GM19023 (cell line): ENCODE measurements at regions not wholly inside any gene's neighbourhood (a gene's known extent, or its start where the extent isn't known, plus 50 kb on each side); places are given as distances from the start of the nearest gene placed in this dataset.
A peak's percentile ranks its signal among the peaks of the same experiment; 100 is the strongest.
"Not testable (repeated sequence)": the region's sequence is repeated elsewhere in the genome, so short reads cannot be mapped to it uniquely, and the experiment has no call there.

ENCODE experiments used
- ATAC-seq: cut with Tn5 transposase; IDR thresholded peaks from one replicate; pipeline ENCODE4 v1.9.1; 2021; ENCODE audit warnings: mild to moderate bottlenecking, moderate library complexity; ENCODE audit not compliant: unreplicated experiment

DNA sequence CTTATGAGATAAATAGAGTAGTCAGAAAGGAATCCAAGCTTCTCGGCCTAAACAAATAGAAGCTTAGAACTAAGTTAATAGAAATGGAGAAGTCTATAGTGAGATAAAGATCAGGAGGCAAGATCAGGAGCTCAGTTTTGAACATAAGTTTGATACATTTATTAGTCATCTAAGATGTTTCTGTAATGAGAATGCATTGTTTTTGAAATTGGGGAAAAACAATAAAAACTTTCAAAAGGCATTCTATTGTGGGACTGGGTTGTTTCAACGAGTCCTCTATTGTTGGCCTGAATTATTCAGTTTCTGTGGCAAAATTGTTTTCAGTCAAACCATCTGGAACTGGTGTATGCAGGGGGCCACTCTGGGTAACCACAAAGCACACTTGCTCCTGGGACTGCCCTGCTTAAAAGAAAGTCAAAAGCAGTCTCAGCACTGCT, 181.0 kb upstream of the CLINT1 start:
- peak; percentile 90 for ATAC-seq

DNA sequence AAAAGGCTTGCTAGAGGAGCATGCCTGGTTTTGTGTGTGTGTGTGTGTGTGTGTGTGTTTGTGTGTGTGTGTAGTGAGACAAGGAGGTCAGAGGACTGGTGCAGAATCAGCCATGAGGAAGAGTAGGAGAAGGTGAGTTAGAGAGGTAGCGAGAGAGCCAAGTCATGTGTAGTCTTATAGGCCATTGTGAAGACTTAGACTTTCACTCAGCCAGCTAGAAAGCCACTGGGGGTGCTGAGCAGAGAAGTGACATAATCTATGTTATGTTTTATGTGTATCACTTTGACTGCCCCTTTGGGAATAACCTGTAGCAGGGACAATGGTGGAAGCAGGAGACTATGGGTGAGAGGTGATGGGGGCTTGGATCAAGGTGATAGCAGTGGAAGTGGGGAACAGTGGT, 180.5 kb upstream of the CLINT1 start:
- peak; percentile 32 for ATAC-seq

DNA sequence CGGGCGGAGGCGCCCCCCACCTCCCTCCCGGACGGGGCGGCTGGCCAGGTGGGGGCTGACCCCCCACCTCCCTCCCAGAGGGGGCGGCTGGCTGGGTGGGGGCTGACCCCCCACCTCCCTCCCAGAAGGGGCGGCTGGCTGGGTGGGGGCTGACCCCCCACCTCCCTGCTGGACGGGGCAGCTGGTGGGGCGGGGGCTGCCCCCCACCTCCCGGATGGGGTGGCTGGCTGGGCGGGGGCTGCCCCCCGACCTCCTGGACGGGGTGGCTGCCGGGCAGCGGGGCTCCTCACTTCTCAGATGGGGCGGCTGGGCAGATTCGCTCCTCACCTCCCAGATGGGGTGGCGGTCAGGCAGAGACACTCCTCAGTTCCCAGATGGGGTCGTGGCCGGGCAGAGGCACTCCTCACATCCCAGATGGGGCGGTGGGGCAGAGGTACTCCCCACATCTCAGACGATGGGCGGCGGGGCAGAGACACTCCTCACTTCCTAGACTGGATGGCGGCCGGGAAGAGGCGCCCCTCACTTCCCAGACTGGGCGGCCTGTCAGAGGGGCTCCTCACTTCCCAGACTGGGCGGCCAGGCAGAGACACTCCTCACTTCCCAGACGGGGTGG, 178.1 kb upstream of the CLINT1 start:
- ATAC-seq: not testable (repeated sequence)

DNA sequence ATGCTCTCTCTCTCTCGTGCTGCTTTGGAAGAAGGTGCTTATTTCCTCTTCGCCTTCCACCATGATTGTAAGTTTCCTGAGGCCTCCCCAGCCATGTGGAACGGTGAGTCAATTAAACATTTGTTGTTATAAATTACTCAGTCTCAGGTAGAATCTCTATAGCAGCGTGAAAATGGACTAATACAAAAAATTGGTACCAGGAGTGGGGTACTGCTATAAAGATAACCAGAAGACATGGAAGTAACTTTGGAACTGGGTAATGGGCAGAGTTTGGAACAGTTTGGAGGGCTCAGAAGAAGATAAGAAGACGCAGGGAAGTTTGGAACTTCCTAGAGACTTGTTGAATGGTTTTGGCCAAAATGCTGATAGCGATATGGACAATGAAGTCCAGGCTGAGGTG, 175.6 kb upstream of the CLINT1 start:
- ATAC-seq: not testable (repeated sequence)

DNA sequence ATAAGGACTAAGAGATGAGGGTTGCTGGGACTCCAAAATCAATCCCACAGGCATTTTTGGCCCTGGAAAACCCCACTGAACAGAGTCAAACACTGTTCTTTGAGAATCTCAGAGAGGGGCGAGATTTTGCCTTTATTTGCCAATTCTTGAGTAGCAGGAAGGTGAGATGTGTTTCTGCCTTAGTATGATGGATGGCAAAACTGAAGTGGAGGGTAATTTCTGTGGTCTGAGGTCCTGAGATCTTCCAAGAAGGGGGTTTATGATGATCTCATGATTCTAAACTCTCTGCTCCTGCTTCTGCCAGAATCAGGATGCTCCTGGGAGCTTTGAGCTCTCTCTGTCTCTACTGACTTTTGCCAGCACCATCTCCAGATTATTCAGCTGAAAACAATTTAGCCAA, 174.8 kb upstream of the CLINT1 start:
- ATAC-seq: no peak

DNA sequence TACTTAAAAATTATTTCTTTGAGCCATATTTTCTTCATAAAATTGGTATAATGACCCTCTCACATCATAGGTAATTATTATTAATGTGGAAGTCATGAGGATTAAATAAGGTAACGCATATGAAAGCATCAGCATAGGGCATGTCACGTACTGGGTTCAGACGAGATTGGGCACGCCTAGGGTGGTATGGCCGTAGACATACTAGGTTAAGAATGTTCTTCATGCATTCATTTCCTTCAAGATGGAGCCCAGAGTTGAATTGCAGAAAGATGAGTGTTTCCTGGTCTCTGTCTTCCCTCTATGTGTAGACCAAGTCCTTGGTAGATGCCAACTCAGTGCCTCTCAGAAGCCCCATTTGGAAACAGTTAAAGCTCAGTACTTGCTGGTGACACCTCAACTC, 174.1 kb upstream of the CLINT1 start:
- no peak for ATAC-seq

DNA sequence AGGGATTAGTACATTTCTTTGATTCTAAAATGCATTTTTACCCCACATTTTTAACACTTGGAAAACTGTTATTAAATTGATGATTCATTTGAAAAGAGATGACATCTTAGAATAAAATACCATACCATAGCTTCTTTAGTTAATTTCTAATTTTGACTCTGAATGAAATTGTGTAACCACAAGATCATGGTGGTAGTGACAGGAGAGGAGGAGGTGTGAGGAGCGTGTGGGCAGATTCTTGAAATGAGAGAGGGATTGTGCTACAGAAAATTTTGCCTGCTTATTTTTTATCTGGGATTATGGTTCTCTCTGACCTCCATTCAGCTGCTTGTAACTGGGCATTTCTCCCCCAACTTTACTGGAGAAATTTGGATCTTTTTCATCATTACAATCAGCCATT, 173.3 kb upstream of the CLINT1 start:
- no peak for ATAC-seq

DNA sequence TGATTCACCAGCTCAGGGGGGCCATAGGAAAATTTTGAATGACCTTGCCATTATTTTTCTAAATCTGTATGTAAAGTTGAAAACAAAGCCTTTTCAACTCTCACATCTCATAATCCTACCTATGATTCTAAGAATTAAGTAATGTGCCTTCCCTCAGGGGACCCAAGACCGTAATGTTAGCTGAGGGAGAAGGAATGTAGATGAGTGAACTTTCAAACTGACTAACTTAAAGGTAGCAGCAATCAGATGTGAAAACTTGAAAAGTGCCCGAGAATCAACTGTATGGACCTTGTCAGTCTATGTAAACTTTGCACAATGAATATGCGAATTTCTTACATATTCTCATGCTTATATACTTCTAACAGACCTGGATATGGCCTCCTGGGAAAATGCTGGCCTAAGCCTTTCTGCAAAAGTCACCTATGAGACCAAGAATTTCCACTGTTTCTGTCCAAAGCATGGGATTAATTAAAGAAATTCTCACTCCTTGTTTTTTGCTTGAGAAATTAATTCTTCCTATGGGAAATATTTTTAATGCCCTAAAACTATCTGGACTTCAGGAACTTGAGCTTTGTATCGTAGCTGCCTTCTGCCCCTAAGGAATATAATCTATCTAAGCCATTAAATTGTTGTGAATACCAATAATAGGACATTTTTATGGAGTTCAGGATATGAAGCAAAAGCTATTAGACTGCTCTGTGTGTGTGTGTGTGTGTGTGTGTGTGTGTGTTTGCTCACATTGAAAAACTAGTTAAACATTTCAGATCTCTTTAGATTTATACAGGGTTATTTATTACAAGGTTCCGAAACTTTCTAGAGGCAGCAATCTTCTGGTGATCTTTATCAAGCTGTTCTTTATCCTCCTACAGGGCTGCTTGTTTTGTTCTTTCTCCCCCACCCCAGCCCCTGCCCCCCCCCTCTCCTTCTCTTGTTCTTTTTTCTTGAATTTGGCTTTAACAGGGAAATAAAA, 169.1 kb upstream of the CLINT1 start:
- ATAC-seq: no peak

DNA sequence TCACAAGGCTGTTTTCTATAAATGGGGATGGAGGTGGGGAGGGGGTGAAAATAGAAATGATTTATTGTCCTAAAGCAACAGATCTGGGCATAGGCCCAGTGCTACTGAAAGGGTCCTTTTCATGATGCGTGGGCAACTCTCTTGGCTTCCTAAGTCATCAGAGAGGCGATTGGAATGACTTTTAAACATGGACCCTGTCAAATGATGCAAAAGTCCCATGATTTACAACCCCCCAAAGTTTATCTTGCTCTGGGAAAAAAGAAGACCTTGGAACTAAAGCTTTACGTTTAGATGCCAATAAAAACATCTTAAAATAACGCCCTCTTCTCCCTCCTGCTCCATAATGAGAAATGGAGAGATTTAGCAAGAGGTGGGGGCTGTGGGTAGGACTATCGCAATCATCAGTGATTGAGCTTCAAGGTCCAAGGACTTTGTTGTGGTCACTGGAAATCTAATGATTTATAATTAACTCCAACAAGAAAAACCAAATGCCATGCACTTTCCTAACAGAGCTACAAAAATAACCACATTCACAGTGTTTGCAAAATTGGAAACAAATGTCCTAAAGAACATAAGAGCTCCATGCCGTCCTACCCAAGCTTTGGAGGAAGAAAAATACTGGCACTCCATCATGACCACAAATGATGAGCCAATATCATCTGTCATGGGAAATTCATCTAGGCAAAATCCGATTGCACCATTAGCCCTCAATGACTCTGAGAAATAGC, 167.5 kb upstream of the CLINT1 start:
- ATAC-seq: no peak

DNA sequence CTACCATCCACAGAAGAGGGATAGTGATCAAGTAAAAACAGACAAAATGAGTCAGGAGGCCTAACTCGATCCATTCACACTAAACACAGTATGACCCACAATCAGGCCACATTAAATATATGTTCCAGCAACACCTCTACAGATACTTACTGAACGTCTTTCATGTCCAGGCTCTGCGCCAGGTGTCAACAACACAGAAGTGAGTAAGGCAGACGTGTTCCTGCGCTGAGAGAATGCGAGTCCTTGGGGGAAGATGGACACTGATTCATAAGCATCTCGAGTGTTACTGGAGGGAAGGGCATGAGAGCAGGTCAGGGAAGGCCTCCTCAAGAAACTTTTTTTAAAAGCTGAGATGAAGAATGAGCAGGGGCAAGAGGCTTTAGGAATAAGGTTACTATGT, 164.3 kb upstream of the CLINT1 start:
- ATAC-seq: no peak

DNA sequence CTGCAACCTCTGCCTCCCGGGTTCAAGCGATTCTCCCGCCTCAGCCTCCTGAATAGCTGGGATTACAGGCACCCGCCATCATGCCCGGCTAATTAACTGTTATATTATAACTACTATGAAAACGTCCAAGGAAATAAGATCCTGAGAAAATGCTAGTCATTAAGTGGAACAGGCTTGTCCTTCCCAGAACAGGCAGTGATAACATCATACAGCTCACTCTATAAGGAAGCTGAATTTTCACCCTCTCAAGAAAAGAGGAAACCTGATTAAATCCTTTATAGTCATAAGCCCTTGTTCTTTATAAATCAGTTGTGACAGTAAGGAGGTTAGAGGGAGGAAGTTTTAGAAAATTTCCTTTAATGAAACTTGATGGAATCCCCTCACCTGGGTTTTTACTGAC, 163.9 kb upstream of the CLINT1 start:
- ATAC-seq: no peak

DNA sequence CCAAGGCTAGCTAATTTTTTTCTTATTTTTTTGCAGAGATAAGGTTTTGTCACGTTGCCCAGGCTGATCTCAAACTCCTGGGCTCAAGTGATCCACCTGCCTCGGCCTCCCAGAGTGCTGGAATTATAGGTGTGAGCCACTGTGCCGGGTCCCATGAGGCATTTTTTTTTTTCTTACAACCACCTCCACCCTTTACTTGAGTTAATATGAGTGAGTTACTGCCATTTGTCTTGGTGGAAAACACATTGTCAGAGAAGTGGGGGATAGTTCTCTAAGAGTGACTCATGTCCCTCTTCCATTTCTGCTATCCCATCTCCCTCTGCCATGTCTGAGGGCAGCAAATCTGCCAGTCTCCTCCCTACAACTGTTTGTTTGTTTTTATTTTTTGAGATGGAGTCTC, 163.4 kb upstream of the CLINT1 start:
- ATAC-seq: no peak

DNA sequence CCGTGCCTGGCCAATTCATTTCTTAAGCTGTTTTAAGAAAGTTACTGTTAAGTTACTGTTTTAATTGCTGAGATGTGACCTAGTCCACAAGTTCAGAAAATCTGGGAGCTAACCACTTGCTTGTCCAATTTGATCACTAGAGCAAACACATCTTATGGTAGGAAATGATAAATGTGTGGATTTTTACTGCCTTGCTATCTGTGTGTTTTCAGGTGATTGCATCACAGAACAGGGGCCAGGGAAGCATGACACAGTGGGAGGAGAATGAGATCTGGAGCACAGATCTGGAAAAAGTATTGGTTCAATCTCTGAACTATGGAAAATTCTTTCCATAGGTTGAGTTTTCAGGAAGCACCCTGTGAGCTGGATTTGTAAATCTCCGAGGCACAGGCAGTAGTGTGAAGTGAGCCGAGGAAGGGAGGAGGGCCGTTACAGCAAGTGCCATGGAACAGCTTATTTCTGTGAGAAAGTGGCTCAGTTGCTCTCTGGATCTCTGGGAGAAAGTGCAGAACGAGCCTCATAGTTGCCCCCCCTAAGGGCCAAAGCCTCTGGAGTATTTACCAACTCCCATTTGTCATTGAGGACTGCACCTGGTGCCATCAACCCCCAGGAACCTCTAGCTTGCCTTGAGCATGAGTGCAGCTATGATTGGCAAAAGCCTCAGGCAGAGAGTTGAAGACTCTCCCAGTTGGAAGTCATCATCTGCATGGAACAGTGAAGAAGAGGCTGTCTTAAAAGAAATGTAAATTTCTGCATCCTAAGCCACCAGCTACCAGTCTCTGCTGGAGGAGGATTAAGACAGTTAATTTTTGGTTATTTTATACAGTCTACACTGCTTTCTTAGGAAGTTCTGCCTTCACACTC, 161.8 kb upstream of the CLINT1 start:
- ATAC-seq: no peak

DNA sequence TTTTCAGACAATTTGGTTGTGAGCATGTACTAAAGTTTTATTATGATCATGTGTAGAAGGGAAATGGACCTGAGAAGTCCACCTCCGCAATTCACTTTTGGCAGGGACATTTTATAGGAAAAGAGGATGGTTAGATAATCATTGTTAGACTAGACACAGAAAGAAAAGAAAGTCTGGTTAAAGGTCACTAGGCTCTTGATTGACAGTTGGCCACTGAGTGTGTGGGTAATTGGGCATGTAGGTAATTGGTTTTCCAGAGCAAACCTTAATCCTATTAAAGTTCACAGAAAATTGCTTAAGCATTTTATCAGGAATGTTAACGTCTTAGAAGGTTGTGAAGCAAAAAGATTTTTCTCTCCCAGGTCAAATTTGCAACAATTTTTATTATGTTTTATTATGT, 158.5 kb upstream of the CLINT1 start:
- no peak for ATAC-seq

DNA sequence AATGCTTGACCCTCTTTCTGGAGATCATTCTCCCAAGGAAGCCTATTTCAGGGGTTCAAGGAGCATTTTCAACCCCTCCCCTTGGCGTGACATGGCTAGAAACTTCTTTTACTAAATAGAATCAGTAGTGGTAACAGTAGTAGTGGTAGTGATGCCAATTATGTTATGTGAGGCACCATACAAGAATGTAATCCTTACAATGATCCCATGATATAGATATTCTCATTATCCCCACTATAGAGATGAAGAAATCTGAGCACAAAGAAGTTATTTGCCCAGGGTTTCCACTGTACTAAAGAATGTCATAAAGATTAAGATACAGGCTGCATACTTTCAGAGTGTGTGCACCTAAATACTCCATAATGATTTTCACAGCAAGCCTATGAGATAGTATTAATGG, 155.4 kb upstream of the CLINT1 start:
- ATAC-seq: no peak

DNA sequence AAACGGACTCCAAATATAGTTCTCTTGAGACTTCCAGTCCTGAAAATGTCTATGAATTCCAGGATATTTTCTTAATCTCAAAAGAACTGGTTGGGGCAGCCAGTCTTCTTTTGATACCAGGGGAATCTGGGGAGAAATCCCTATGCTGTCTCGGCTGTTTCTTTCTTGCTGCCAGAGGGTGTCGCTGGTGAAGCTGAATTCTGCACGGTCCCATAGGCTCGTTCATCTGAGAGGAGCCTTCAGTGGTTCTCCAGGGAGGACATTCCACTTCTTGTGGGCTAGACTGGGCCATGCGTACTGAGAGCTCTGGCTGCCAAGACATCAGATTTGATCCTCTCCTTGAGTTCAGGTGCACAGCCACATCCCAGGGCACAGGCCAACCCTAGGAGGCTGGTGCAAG, 155.0 kb upstream of the CLINT1 start:
- ATAC-seq: no peak

DNA sequence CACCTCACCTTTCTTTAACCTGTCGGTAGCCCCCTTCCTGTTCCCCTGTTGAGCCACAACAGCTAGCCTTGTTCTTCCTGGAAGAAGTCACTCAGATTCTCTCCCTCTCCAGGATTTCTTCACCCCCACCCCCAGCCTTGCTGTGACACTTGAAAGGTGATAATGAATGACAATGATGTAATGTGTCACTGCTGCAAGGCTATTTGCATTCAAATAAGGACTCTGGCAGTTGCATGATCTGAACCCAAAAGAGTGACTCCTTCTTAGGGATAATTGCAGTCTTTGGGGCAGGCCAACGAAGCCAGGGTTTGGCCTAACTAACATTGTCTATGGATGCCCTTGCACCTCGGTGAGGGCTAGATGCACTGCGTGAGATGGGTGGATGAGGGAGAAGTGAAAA, 154.4 kb upstream of the CLINT1 start:
- no peak for ATAC-seq

DNA sequence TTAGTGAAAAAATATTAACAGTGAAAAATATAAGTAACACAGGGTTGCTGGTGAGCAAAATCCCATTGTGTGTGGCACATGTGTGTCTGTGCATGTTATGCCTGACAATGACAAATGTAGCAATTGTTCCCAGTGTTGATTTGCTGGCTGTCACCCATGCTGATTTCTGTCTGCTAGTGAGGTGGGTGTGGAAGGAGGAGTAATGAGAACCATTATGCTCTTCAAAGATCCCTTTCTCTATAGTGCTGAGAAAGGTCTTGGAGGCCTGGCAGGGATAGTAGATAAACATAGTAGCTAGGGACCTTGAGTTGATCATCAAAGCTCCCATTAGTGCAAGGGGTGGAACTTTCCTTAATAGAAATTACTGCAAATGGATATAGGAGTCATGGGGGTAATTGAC, 152.5 kb upstream of the CLINT1 start:
- ATAC-seq: no peak

DNA sequence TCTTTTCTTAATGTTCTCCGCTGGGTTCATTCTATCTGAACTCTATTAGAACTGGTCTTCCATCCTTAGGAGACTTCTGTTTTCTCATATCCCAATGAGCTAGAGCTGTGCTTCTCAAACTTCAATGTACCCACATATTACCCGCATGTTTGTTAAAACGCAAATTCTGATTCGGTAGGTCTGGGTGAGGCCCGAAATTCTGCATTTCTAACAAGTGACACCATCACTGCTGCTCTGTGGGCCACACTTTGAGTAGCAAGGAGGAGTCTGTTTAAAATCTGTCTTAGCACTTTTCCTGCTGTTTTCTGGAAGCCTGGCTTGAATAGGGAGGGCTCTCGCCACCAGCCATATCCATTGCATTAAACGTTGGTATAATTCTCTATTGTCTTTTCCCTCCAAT, 151.9 kb upstream of the CLINT1 start:
- no peak for ATAC-seq

DNA sequence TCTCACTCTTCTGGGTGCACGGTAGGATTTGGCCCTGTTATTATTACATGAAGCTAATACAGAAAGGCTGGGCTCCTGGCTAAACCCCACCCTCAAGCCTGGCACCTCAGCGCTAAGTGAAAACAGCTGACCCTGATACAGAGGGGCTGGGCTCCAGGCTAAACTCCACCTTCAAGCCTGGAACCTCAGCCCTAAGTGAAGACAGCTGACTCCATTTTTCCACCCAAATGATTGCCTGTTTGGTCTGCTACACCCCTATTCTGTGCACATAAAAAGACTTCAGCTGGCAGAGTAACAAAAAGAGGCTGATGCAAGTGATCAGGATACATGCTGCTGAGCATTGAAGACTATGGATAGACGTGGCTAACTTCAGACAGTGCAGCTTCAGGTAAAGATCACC, 148.4 kb upstream of the CLINT1 start:
- ATAC-seq: no peak

DNA sequence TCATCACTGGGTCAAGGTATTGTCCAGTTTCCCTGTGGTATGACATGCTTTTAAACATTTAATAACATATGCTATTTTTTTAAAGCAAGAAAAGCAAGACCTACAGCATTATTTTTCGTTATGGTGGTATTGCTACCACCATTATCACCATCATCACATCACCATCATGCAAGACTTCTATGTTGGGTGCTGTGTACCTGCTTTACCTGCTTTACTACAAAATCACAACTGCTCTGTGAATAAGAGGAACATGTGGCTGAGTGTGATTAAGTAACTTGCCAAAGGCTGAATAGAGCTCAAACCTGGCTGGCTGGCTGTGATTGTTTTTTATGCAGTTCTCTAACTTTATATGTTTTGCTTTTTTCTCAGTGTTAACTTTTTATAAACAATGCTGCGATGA, 140.8 kb upstream of the CLINT1 start:
- ATAC-seq: no peak
